HG02870 (cell line): ENCODE measurements at regions not wholly inside any gene's neighbourhood (a gene's known extent, or its start where the extent isn't known, plus 50 kb on each side); places are given as distances from the start of the nearest gene placed in this dataset.
"Not testable (repeated sequence)": the region's sequence is repeated elsewhere in the genome, so short reads cannot be mapped to it uniquely, and the experiment has no call there.

ENCODE experiments used
- ATAC-seq: cut with Tn5 transposase; IDR thresholded peaks from one replicate; pipeline ENCODE4 v1.9.1; 2021; ENCODE audit warnings: mild to moderate bottlenecking, moderate library complexity; ENCODE audit not compliant: unreplicated experiment

GRCh38 chr6:68160812-68161211 is 474.3 kb upstream of the ADGRB3 start:
- not testable (repeated sequence) for ATAC-seq

GRCh38 chr6:68160348-68160747 is 474.7 kb upstream of the ADGRB3 start:
- ATAC-seq = no peak

- ATAC-seq = peak; percentile 57
Measured at GRCh38 chr6:68159433-68159832, 475.6 kb upstream of the ADGRB3 start.

GRCh38 chr6:68158256-68158655 is 476.8 kb upstream of the ADGRB3 start:
- peak; percentile 92 for ATAC-seq

- no peak for ATAC-seq
Measured at GRCh38 chr6:68144667-68145066, 490.4 kb upstream of the ADGRB3 start.

GRCh38 chr6:68141190-68141589 is 493.9 kb upstream of the ADGRB3 start:
- no peak for ATAC-seq

- ATAC-seq = no peak
Measured at GRCh38 chr6:68139130-68139529, 496.0 kb upstream of the ADGRB3 start.

GRCh38 chr6:68134796-68135195 is 500.3 kb upstream of the ADGRB3 start:
- ATAC-seq = no peak

- ATAC-seq = no peak
Measured at GRCh38 chr6:68128211-68128610, 506.9 kb upstream of the ADGRB3 start.

GRCh38 chr6:68127074-68127473 is 508.0 kb upstream of the ADGRB3 start:
- no peak for ATAC-seq

- ATAC-seq = peak; percentile 99
Measured at GRCh38 chr6:68126089-68126749, 508.9 kb upstream of the ADGRB3 start.

GRCh38 chr6:68122975-68123374 is 512.1 kb upstream of the ADGRB3 start:
- not testable (repeated sequence) for ATAC-seq

- no peak for ATAC-seq
Measured at GRCh38 chr6:68122032-68122431, 513.0 kb upstream of the ADGRB3 start.

- ATAC-seq = not testable (repeated sequence)
Measured at GRCh38 chr6:68120954-68121353, 514.1 kb upstream of the ADGRB3 start.

GRCh38 chr6:68114463-68115047 is 520.5 kb upstream of the ADGRB3 start:
- no peak for ATAC-seq

GRCh38 chr6:68108233-68108835 is 526.7 kb upstream of the ADGRB3 start:
- ATAC-seq = peak; percentile 84

GRCh38 chr6:68094070-68094469 is 541.0 kb upstream of the ADGRB3 start:
- ATAC-seq = peak; percentile 96

- peak; percentile 97 for ATAC-seq
Measured at GRCh38 chr6:68087399-68088133, 547.5 kb upstream of the ADGRB3 start.

GRCh38 chr6:68086199-68086598 is 548.9 kb upstream of the ADGRB3 start:
- ATAC-seq = no peak

GRCh38 chr6:68085599-68085998 is 549.5 kb upstream of the ADGRB3 start:
- not testable (repeated sequence) for ATAC-seq

GRCh38 chr6:68082086-68082485 is 553.0 kb upstream of the ADGRB3 start:
- ATAC-seq = no peak

GRCh38 chr6:68080074-68080473 is 555.0 kb upstream of the ADGRB3 start:
- ATAC-seq = no peak
